Neural crest cell (in vitro differentiated cells): ENCODE measurements at regions not wholly inside any gene's neighbourhood (a gene's known extent, or its start where the extent isn't known, plus 50 kb on each side); places are given as distances from the start of the nearest gene placed in this dataset.

Experiments
- DNase-seq: peaks from one replicate; pipeline ENCODE4 v3.0.0; 2021; ENCODE audit warnings: low read depth, mixed read lengths, low spot score
- H3K27ac Mint-ChIP-seq: one replicate; pipeline ENCODE4 v1.8.0; 2021; ENCODE audit warnings: mild to moderate bottlenecking, mixed read lengths; ENCODE audit not compliant: unreplicated experiment
- H3K27me3 Mint-ChIP-seq: 2 replicates; pipeline ENCODE4 v1.8.0; 2021; ENCODE audit warnings: low read depth, mild to moderate bottlenecking, mixed read lengths
- H3K36me3 Mint-ChIP-seq: 2 replicates; pipeline ENCODE4 v1.8.0; 2021; ENCODE audit warnings: low read depth, mild to moderate bottlenecking, mixed read lengths
- H3K4me1 Mint-ChIP-seq: 2 replicates; pipeline ENCODE4 v1.8.0; 2021; ENCODE audit warnings: mixed read lengths
- H3K4me3 Mint-ChIP-seq: one replicate; pipeline ENCODE4 v1.8.0; 2021; ENCODE audit warnings: mild to moderate bottlenecking, mixed read lengths
- H3K9me3 Mint-ChIP-seq: 2 replicates; pipeline ENCODE4 v1.8.0; 2021; ENCODE audit warnings: mixed read lengths
- CTCF ChIP-seq: fragments of 200-600 bp; sonication (generic); conservative IDR thresholded peaks from 2 replicates; pipeline ENCODE4 v1.5.0; 2021; ENCODE audit warnings: antibody characterized with exemption, mild to moderate bottlenecking

- Mint-ChIP-seq H3K27ac (no peak overlapping the region), H3K4me1 (no peaks in the 10 kb centered on the region)
Observed at GRCh38 chr4:33577791-33578190, 2666.5 kb downstream of the ARAP2 start.

DNA sequence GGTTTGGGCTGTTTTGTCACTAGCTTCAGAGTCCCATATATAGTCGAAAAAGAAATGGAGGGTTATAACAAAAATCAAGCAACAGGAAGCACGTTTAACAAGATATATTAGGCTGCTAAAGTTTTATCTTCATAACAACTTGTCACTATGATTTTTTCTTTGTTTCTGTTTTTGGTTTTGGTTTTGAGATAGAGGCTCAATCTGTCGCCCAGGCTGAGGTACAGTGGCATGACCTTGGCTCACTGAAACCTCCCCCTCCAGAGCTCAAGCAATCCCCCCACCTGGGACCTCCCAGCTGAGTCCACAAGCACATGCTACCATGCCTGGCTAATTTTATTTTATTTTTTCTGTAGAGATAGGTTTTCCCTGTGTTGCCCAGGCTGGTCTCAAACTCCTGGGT lies 2664.4 kb downstream of the ARAP2 start:
- H3K4me3 Mint-ChIP-seq, result no peak overlapping the region
- no peak for DNase-seq
- H3K36me3 Mint-ChIP-seq, result no peaks in the 10 kb centered on the region
- TF ChIP-seq CTCF, result no peak
- no peaks in the 10 kb centered on the region for H3K27me3 Mint-ChIP-seq
- no peak overlapping the region for H3K27ac Mint-ChIP-seq
- H3K9me3 Mint-ChIP-seq, result peaks cover 1% of the 10 kb centered on the region
- H3K4me1 Mint-ChIP-seq, result no peaks in the 10 kb centered on the region

More at GRCh38 chr4:33577791-33578190, 2666.5 kb downstream of the ARAP2 start:
- Mint-ChIP-seq H3K4me3 (no peak overlapping the region), H3K9me3 (peaks cover 5% of the 10 kb centered on the region), H3K27me3 (no peaks in the 10 kb centered on the region), H3K36me3 (no peaks in the 10 kb centered on the region)
- DNase-seq, result no peak
- no peak for TF ChIP-seq CTCF

DNA sequence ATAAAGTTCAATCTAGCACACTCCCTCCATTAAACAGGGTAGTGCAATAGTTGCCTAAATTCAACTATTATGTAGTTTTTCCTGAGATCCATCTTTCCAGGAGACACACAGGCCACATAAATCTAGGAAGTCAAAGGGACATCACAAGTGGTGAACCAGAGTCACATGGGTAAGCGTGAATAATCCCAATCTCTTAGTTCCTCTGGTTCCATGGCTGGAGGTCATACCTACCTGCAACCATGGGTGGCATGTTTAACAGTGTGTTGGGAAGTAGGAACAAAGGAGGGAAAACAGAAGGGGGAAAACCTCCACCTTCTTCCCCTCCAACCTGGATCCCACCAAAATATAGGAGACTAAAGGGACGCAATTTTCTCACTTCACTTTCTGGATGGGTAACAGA lies 2651.6 kb downstream of the ARAP2 start:
- H3K4me1 Mint-ChIP-seq, result no peaks in the 10 kb centered on the region
- no peaks in the 10 kb centered on the region for H3K27me3 Mint-ChIP-seq
- no peak for TF ChIP-seq CTCF
- no peak for DNase-seq
- H3K4me3 Mint-ChIP-seq, result no peak overlapping the region
- peaks cover 18% of the 10 kb centered on the region for H3K9me3 Mint-ChIP-seq
- peaks cover 2% of the 10 kb centered on the region for H3K36me3 Mint-ChIP-seq
- no peak overlapping the region for H3K27ac Mint-ChIP-seq

- Mint-ChIP-seq H3K36me3 (no peaks in the 10 kb centered on the region), H3K27ac (no peak overlapping the region), H3K4me3 (no peak overlapping the region), H3K27me3 (no peaks in the 10 kb centered on the region), H3K9me3 (peaks cover 19% of the 10 kb centered on the region), H3K4me1 (no peaks in the 10 kb centered on the region)
- TF ChIP-seq CTCF, result no peak
- DNase-seq, result no peak
Observed at GRCh38 chr4:33606951-33607350, 2637.4 kb downstream of the ARAP2 start.

- H3K4me3 Mint-ChIP-seq, result no peak overlapping the region
- H3K27ac Mint-ChIP-seq, result no peak overlapping the region
- DNase-seq, result no peak
- peaks cover 5% of the 10 kb centered on the region for H3K9me3 Mint-ChIP-seq
- H3K27me3 Mint-ChIP-seq, result no peaks in the 10 kb centered on the region
- H3K4me1 Mint-ChIP-seq, result no peaks in the 10 kb centered on the region
- no peaks in the 10 kb centered on the region for H3K36me3 Mint-ChIP-seq
- TF ChIP-seq CTCF, result no peak
Observed at GRCh38 chr4:33616121-33616520, 2628.2 kb downstream of the ARAP2 start.

DNA sequence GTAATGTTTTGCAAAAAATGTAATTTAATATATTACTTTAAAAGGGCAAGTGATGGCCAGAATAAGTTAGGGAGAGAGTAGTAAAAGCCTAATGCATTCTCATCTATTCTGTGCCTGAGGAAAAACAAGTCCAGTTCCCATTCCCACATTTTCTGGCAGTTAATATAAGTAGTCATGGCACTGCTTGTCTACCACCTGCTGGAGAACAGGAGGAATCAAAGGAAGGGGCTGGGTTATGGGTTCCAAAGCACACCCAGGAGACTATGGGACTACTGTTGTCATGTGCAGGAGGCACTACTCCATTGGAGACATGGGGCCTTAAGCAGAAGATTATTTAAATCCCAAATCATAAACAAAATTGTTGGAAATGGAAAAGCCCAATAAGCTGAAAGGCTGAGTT lies 2618.6 kb downstream of the ARAP2 start:
- DNase-seq, result no peak
- no peak for TF ChIP-seq CTCF
- no peak overlapping the region for H3K27ac Mint-ChIP-seq
- no peaks in the 10 kb centered on the region for H3K27me3 Mint-ChIP-seq
- no peaks in the 10 kb centered on the region for H3K36me3 Mint-ChIP-seq
- peaks cover 3% of the 10 kb centered on the region for H3K9me3 Mint-ChIP-seq
- peaks cover 4% of the 10 kb centered on the region for H3K4me1 Mint-ChIP-seq
- H3K4me3 Mint-ChIP-seq, result no peak overlapping the region
